SK-N-MC (cell line): ENCODE measurements at regions not wholly inside any gene's neighbourhood (a gene's known extent, or its start where the extent isn't known, plus 50 kb on each side); places are given as distances from the start of the nearest gene placed in this dataset.
"Not testable (repeated sequence)": the region's sequence is repeated elsewhere in the genome, so short reads cannot be mapped to it uniquely, and the experiment has no call there.

Experiments
- EZH2 ChIP-seq: fragments of 200-600 bp; sonication (generic); IDR thresholded peaks from one replicate; pipeline ENCODE4 v1.6.1; 2017; ENCODE audit warnings: antibody characterized with exemption
- FOXP2 ChIP-seq: optimal IDR thresholded peaks from 2 replicates; pipeline ENCODE3; 2011; ENCODE audit warnings: mild to moderate bottlenecking, moderate library complexity; ENCODE audit not compliant: insufficient read depth; ENCODE audit errors: extremely low read length, control extremely low read depth
- POLR2AphosphoS5 ChIP-seq: IDR thresholded peaks from 2 replicates; pipeline ENCODE4 v1.6.1; 2012; ENCODE audit warnings: mild to moderate bottlenecking, low read depth, low read length, borderline replicate concordance

- TF ChIP-seq EZH2, POLR2AphosphoS5, FOXP2: not testable (repeated sequence)
These were observed 96.6 kb downstream of the TLR5 start for GRCh38 chr1:223046463-223046862.
